Karpas-422 (cell line): ENCODE measurements at regions not wholly inside any gene's neighbourhood (a gene's known extent, or its start where the extent isn't known, plus 50 kb on each side); places are given as distances from the start of the nearest gene placed in this dataset.

Experiments
- DNase-seq: peaks from one replicate; pipeline ENCODE4 v3.0.0-alpha.2; 2015
- H2AFZ ChIP-seq: fragments of 200-600 bp; sonication (generic); 2 replicates; pipeline ENCODE4 v1.6.1; 2014; ENCODE audit warnings: antibody characterized with exemption, low read length, mixed read lengths
- H3K27ac ChIP-seq: fragments of 200-600 bp; sonication (generic); 2 replicates; pipeline ENCODE4 v1.5.1; 2014; ENCODE audit warnings: mild to moderate bottlenecking, low read length, moderate library complexity
- H3K27me3 ChIP-seq: fragments of 200-600 bp; sonication (generic); 2 replicates; pipeline ENCODE4 v1.6.1; 2014; ENCODE audit warnings: low read length, mixed read lengths
- H3K36me3 ChIP-seq: fragments of 200-600 bp; sonication (generic); 2 replicates; pipeline ENCODE4 v1.6.1; 2014; ENCODE audit warnings: low read length, mixed read lengths; ENCODE audit not compliant: insufficient read depth
- H3K4me1 ChIP-seq: fragments of 200-600 bp; sonication (generic); 2 replicates; pipeline ENCODE4 v1.6.1; 2014; ENCODE audit warnings: mild to moderate bottlenecking, low read length, mixed read lengths
- H3K4me2 ChIP-seq: fragments of 200-600 bp; sonication (generic); 2 replicates; pipeline ENCODE4 v1.6.1; 2014; ENCODE audit warnings: low read length, low read depth, mild to moderate bottlenecking; ENCODE audit not compliant: poor library complexity, severe bottlenecking
- H3K4me3 ChIP-seq: fragments of 200-600 bp; sonication (generic); 2 replicates; pipeline ENCODE4 v1.5.1; 2014; ENCODE audit warnings: mild to moderate bottlenecking, antibody characterized with exemption, low read length, mixed read lengths
- H3K79me2 ChIP-seq: fragments of 200-600 bp; sonication (generic); 2 replicates; pipeline ENCODE4 v1.6.1; 2014; ENCODE audit warnings: mild to moderate bottlenecking, low read length, mixed read lengths
- H3K9ac ChIP-seq: fragments of 200-600 bp; sonication (generic); 2 replicates; pipeline ENCODE4 v1.6.0; 2014; ENCODE audit warnings: low read length
- H3K9me2 ChIP-seq: fragments of 200-600 bp; sonication (generic), shearing (Covaris generic); replicated peaks from 2 replicates; pipeline ENCODE4 v1.6.0; 2014; ENCODE audit warnings: mild to moderate bottlenecking, low read length, moderate library complexity; ENCODE audit not compliant: insufficient read depth
- H3K9me3 ChIP-seq: fragments of 300-700, 200-600 bp; sonication (generic); 2 replicates; pipeline ENCODE4 v1.6.1; 2014; ENCODE audit warnings: low read length, mixed read lengths
- H4K20me1 ChIP-seq: fragments of 200-600 bp; sonication (generic); 2 replicates; pipeline ENCODE4 v1.6.1; 2014; ENCODE audit warnings: mild to moderate bottlenecking, antibody characterized with exemption, low read length, low read depth; ENCODE audit not compliant: insufficient read depth

GRCh38 chr16:73717266-73717974 is 579.2 kb upstream of the PSMD7 start:
- Histone ChIP-seq H4K20me1 (no peaks in the 10 kb centered on the region), H3K79me2 (no peaks in the 10 kb centered on the region), H3K9ac (no peak overlapping the region), H3K27me3 (no peaks in the 10 kb centered on the region), H3K4me1 (no peaks in the 10 kb centered on the region), H3K27ac (no peak overlapping the region), H3K9me2 (no peaks in the 10 kb centered on the region), H3K4me2 (no peak overlapping the region), H3K9me3 (no peaks in the 10 kb centered on the region), H2AFZ (no peak overlapping the region), H3K36me3 (no peaks in the 10 kb centered on the region), H3K4me3 (no peak overlapping the region)
- DNase-seq = no peak

GRCh38 chr16:73714976-73715375 is 581.6 kb upstream of the PSMD7 start:
- no peak overlapping the region for H3K27ac ChIP-seq
- no peak overlapping the region for H2AFZ ChIP-seq
- no peak for DNase-seq
- no peaks in the 10 kb centered on the region for H3K79me2 ChIP-seq
- H3K36me3 ChIP-seq = no peaks in the 10 kb centered on the region
- no peaks in the 10 kb centered on the region for H3K9me2 ChIP-seq
- no peak overlapping the region for H3K4me2 ChIP-seq
- no peaks in the 10 kb centered on the region for H3K9me3 ChIP-seq
- no peak overlapping the region for H3K4me3 ChIP-seq
- no peaks in the 10 kb centered on the region for H4K20me1 ChIP-seq
- no peak overlapping the region for H3K9ac ChIP-seq
- H3K4me1 ChIP-seq = no peaks in the 10 kb centered on the region
- no peaks in the 10 kb centered on the region for H3K27me3 ChIP-seq

- H3K27ac ChIP-seq = no peak overlapping the region
Observed at GRCh38 chr16:73713778-73714495, 582.7 kb upstream of the PSMD7 start.

GRCh38 chr16:73713251-73713650 is 583.4 kb upstream of the PSMD7 start:
- Histone ChIP-seq H4K20me1 (no peaks in the 10 kb centered on the region), H3K9me3 (no peaks in the 10 kb centered on the region), H3K4me1 (no peaks in the 10 kb centered on the region), H3K4me3 (no peak overlapping the region), H3K79me2 (no peaks in the 10 kb centered on the region), H3K27ac (no peak overlapping the region), H3K36me3 (no peaks in the 10 kb centered on the region), H2AFZ (no peak overlapping the region), H3K27me3 (no peaks in the 10 kb centered on the region), H3K9me2 (no peaks in the 10 kb centered on the region), H3K9ac (no peak overlapping the region), H3K4me2 (no peak overlapping the region)
- no peak for DNase-seq

More at GRCh38 chr16:73713778-73714495, 582.7 kb upstream of the PSMD7 start:
- no peak overlapping the region for H3K4me2 ChIP-seq
- H3K9me2 ChIP-seq = no peaks in the 10 kb centered on the region
- no peaks in the 10 kb centered on the region for H4K20me1 ChIP-seq
- H3K4me1 ChIP-seq = no peaks in the 10 kb centered on the region
- H3K9me3 ChIP-seq = no peaks in the 10 kb centered on the region
- no peak overlapping the region for H3K4me3 ChIP-seq
- H2AFZ ChIP-seq = no peak overlapping the region
- H3K79me2 ChIP-seq = no peaks in the 10 kb centered on the region
- no peaks in the 10 kb centered on the region for H3K36me3 ChIP-seq
- no peaks in the 10 kb centered on the region for H3K27me3 ChIP-seq
- H3K9ac ChIP-seq = no peak overlapping the region
- DNase-seq = peak; percentile 45

GRCh38 chr16:73711406-73712080 is 585.1 kb upstream of the PSMD7 start:
- Histone ChIP-seq H3K27me3 (no peaks in the 10 kb centered on the region), H4K20me1 (no peaks in the 10 kb centered on the region), H3K9me2 (no peaks in the 10 kb centered on the region), H3K27ac (no peak overlapping the region), H3K9ac (no peak overlapping the region), H3K4me1 (no peaks in the 10 kb centered on the region), H3K79me2 (no peaks in the 10 kb centered on the region), H3K4me3 (no peak overlapping the region), H3K4me2 (no peak overlapping the region), H3K36me3 (no peaks in the 10 kb centered on the region), H3K9me3 (no peaks in the 10 kb centered on the region), H2AFZ (no peak overlapping the region)
- DNase-seq = no peak

GRCh38 chr16:73710526-73710925 is 586.1 kb upstream of the PSMD7 start:
- Histone ChIP-seq H3K27ac (no peak overlapping the region), H3K27me3 (no peaks in the 10 kb centered on the region), H4K20me1 (no peaks in the 10 kb centered on the region), H3K36me3 (no peaks in the 10 kb centered on the region), H3K9me3 (no peaks in the 10 kb centered on the region), H3K4me1 (no peaks in the 10 kb centered on the region), H3K4me2 (no peak overlapping the region), H2AFZ (no peak overlapping the region), H3K79me2 (no peaks in the 10 kb centered on the region), H3K9me2 (no peaks in the 10 kb centered on the region), H3K9ac (no peak overlapping the region), H3K4me3 (no peak overlapping the region)
- DNase-seq = no peak

- Histone ChIP-seq H4K20me1 (no peaks in the 10 kb centered on the region), H3K4me2 (no peak overlapping the region), H3K79me2 (no peaks in the 10 kb centered on the region), H3K27me3 (no peaks in the 10 kb centered on the region), H3K9me2 (no peaks in the 10 kb centered on the region), H3K9me3 (no peaks in the 10 kb centered on the region), H3K4me1 (no peaks in the 10 kb centered on the region), H3K27ac (no peak overlapping the region), H2AFZ (no peak overlapping the region), H3K4me3 (no peak overlapping the region), H3K9ac (no peak overlapping the region), H3K36me3 (no peaks in the 10 kb centered on the region)
- DNase-seq = no peak
Observed at GRCh38 chr16:73707863-73708262, 588.8 kb upstream of the PSMD7 start.

GRCh38 chr16:73703891-73704290 is 592.7 kb upstream of the PSMD7 start:
- Histone ChIP-seq H3K4me1 (no peaks in the 10 kb centered on the region), H3K9me3 (no peaks in the 10 kb centered on the region), H3K9me2 (no peaks in the 10 kb centered on the region), H3K79me2 (no peaks in the 10 kb centered on the region), H3K4me2 (no peak overlapping the region), H3K27ac (no peak overlapping the region), H4K20me1 (no peaks in the 10 kb centered on the region), H3K36me3 (no peaks in the 10 kb centered on the region), H2AFZ (no peak overlapping the region), H3K9ac (no peak overlapping the region), H3K4me3 (no peak overlapping the region), H3K27me3 (no peaks in the 10 kb centered on the region)
- no peak for DNase-seq
